Fibroblast of lung (primary cell): ENCODE measurements at regions not wholly inside any gene's neighbourhood (a gene's known extent, or its start where the extent isn't known, plus 50 kb on each side); places are given as distances from the start of the nearest gene placed in this dataset.

Source experiments
- CTCF ChIP-seq, 2 donors: IDR thresholded peaks in 1 of 2; conservative IDR thresholded peaks in 1 of 2; 1 replicate in 1 of 2; 2 replicates in 1 of 2; pipeline ENCODE4 v1.5.1; 2011 to 2012; ENCODE audit warnings: low read length in 2 of 2, control low read depth in 1 of 2, inconsistent platforms in 1 of 2, low read depth in 1 of 2, mild to moderate bottlenecking in 1 of 2
- EZH2 ChIP-seq: IDR thresholded peaks from 2 replicates; pipeline ENCODE4 v1.5.1; 2012; ENCODE audit warnings: low read length, control low read depth, mild to moderate bottlenecking; ENCODE audit errors: missing control alignments

- TF ChIP-seq CTCF (conservative IDR thresholded peaks at IDR 0.05 in 1 of 2, IDR thresholded peaks at IDR 0.05 in 1 of 2; ENCODE audit: low read depth in 1 of 2, low read length in 2 of 2) (no peak), EZH2 (no peak)
Observed at GRCh38 chr11:121983901-121984300, 132.1 kb downstream of the BLID start.
